GM23338 (cell line): ENCODE measurements at regions not wholly inside any gene's neighbourhood (a gene's known extent, or its start where the extent isn't known, plus 50 kb on each side); places are given as distances from the start of the nearest gene placed in this dataset.

Experiments
- ATAC-seq: fragments of 200-7000 bp; cut with Tn5 transposase; 3 replicates; pipeline ENCODE4 v1.9.1; 2020
- DNase-seq: peaks from one replicate; pipeline ENCODE4 v3.0.0-alpha.2; 2015; ENCODE audit warnings: low spot score
- H2AFZ ChIP-seq: fragments of 200-600 bp; sonication (generic); 2 replicates; pipeline ENCODE4 v1.8.0; 2016; ENCODE audit warnings: antibody characterized with exemption, mild to moderate bottlenecking, moderate library complexity
- H3F3A ChIP-seq: fragments of 200-600 bp; sonication (generic); replicated peaks from 2 replicates; pipeline ENCODE4 v1.8.0; 2017; ENCODE audit warnings: antibody characterized with exemption, mixed run types, low read depth
- H3K27ac ChIP-seq: fragments of 200-600 bp; sonication (generic); 2 replicates; pipeline ENCODE4 v1.6.1; 2016; ENCODE audit warnings: low read depth
- H3K27me3 ChIP-seq: fragments of 200-600 bp; sonication (generic); 2 replicates; pipeline ENCODE4 v1.8.0; 2016; ENCODE audit warnings: mild to moderate bottlenecking, mixed run types, moderate library complexity; ENCODE audit not compliant: insufficient read depth
- H3K36me3 ChIP-seq: fragments of 200-600 bp; sonication (generic); 2 replicates; pipeline ENCODE4 v1.8.0; 2016; ENCODE audit warnings: mild to moderate bottlenecking; ENCODE audit not compliant: insufficient read depth
- H3K4me1 ChIP-seq: fragments of 200-600 bp; sonication (generic); 2 replicates; pipeline ENCODE4 v1.8.0; 2016; ENCODE audit warnings: mild to moderate bottlenecking, moderate library complexity; ENCODE audit not compliant: insufficient read depth
- H3K4me2 ChIP-seq: fragments of 200-600 bp; sonication (generic); 2 replicates; pipeline ENCODE4 v1.7.1; 2017; ENCODE audit warnings: mixed run types
- H3K4me3 ChIP-seq: fragments of 200-600 bp; sonication (generic); 2 replicates; pipeline ENCODE4 v1.6.1; 2016; ENCODE audit warnings: mixed run types
- H3K79me2 ChIP-seq: fragments of 200-600 bp; sonication (generic); replicated peaks from 2 replicates; pipeline ENCODE4 v1.8.0; 2017; ENCODE audit warnings: mild to moderate bottlenecking; ENCODE audit not compliant: insufficient read depth
- H3K9me2 ChIP-seq: fragments of 200-600 bp; sonication (generic); 2 replicates; pipeline ENCODE4 v1.8.0; 2017; ENCODE audit not compliant: insufficient read depth
- H4K20me1 ChIP-seq: fragments of 200-600 bp; sonication (generic); replicated peaks from 2 replicates; pipeline ENCODE4 v1.8.0; 2017; ENCODE audit warnings: mild to moderate bottlenecking; ENCODE audit not compliant: insufficient read depth
- H3K27ac Mint-ChIP-seq: 2 replicates; pipeline ENCODE4 v1.8.0; 2020; ENCODE audit warnings: inconsistent platforms, mild to moderate bottlenecking, moderate library complexity, mixed read lengths
- H3K27me3 Mint-ChIP-seq: 3 replicates; pipeline ENCODE4 v1.8.0; 2022; ENCODE audit warnings: low read depth, mild to moderate bottlenecking, moderate library complexity, mixed read lengths, inconsistent platforms; ENCODE audit not compliant: insufficient read depth, poor library complexity
- H3K36me3 Mint-ChIP-seq: 3 replicates; pipeline ENCODE4 v1.8.0; 2021; ENCODE audit warnings: low read depth, mild to moderate bottlenecking, inconsistent platforms, moderate library complexity, mixed read lengths
- H3K4me1 Mint-ChIP-seq: 3 replicates; pipeline ENCODE4 v1.8.0; 2020; ENCODE audit warnings: mild to moderate bottlenecking, inconsistent platforms, mixed read lengths
- H3K4me3 Mint-ChIP-seq: 3 replicates; pipeline ENCODE4 v1.8.0; 2021; ENCODE audit warnings: moderate library complexity, mild to moderate bottlenecking, inconsistent platforms, mixed read lengths
- H3K9me3 Mint-ChIP-seq: 3 replicates; pipeline ENCODE4 v1.8.0; 2020; ENCODE audit warnings: moderate library complexity, mild to moderate bottlenecking, inconsistent platforms, mixed read lengths
- CREB1 ChIP-seq: fragments of 250-450 bp; sonication (Bioruptor Pico); IDR thresholded peaks from 2 replicates; pipeline ENCODE4 v1.5.0; 2020; ENCODE audit warnings: low read depth, mild to moderate bottlenecking, moderate library complexity
- EZH2 ChIP-seq: fragments of 200-600 bp; sonication (generic); IDR thresholded peaks from one replicate; pipeline ENCODE4 v1.8.0; 2017; ENCODE audit warnings: antibody characterized with exemption, mild to moderate bottlenecking, low read depth; ENCODE audit not compliant: unreplicated experiment
- EZH2phosphoT487 ChIP-seq: fragments of 200-600 bp; sonication (generic); IDR thresholded peaks from one replicate; pipeline ENCODE4 v1.8.1; 2018; ENCODE audit warnings: antibody characterized with exemption; ENCODE audit not compliant: unreplicated experiment
- NANOG ChIP-seq: IDR thresholded peaks from 2 replicates; pipeline ENCODE4 v1.6.1; 2016; ENCODE audit warnings: antibody characterized with exemption, borderline replicate concordance
- POLR2AphosphoS5 ChIP-seq: IDR thresholded peaks from 2 replicates; pipeline ENCODE4 v1.6.1; 2016; ENCODE audit warnings: antibody characterized with exemption, low read depth
- STAT1 ChIP-seq: IDR thresholded peaks from one replicate; pipeline ENCODE4 v1.6.1; 2016; ENCODE audit warnings: antibody characterized with exemption; ENCODE audit not compliant: unreplicated experiment
- ZNF462 ChIP-seq: fragments of 250-450 bp; sonication (Bioruptor Pico); IDR thresholded peaks from 2 replicates; pipeline ENCODE4 v1.5.0; 2020; ENCODE audit warnings: mild to moderate bottlenecking, moderate library complexity

DNA sequence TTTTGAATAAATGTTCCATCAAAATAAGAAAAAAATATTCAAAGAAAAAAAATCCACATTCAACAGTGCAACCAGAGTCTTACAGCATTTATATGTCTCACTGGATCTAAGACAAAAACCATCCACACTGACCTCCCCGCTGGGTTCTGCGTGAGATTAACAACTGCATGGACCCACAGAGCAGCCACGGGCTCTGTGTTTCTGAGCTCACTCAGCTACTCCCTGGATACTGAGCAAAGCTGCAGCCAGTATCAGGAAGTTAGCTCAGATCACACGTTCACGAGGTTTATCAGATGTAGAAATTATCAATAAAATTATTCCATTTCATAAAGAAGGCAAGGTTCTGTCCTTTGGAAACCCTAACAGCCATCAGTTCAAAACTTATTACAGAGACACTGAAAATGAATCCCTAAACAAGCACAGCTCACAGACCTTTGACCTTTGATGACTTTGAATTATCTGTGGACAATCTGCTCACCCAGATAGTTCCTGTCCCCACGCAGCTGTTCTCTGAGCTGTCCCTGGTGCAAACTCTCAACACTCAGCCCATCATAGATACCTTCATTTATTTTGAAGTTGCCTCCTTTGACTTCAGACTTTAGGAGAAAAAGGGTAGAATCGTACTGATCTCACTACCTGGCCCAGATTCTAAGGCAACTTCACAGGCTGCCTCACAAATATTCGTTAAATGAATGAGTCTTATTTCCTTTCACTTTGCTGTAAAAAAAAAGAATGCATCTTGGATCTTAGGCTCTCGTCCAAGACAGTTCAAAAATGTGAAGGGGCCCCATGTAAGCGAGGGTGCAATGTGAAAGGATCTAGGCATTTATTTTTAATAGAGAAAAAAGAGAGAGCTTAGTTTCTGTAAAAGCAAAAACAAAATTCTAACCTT lies 67.7 kb upstream of the SVIL start (continued):
- TF ChIP-seq ZNF462 (CRISPR knock-in tag) = no peak
- TF ChIP-seq CREB1 (CRISPR knock-in tag) = no peak
- TF ChIP-seq STAT1 = no peak

DNA sequence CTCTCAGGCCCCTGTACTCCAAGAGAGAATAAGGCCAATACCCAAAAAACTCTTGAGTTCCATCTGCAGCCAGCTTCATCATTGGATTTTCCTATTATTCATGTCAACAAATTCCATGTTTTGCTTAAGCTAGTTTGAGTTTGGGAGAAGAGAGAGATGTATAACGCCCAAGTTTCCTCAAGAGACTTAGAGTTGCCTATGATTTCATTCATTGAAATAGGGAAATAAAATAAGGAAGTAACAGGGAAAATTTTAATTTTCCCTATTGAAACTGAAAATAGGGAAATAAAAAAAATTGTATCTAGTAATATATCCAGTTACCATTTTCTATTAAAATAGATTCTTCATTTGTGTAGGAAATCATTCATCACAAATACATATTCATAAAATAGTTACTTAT lies 66.5 kb upstream of the SVIL start:
- no peak overlapping the region for H3K4me3 Mint-ChIP-seq

More for the DNA sequence above, 66.5 kb upstream of the SVIL start:
- peaks cover 10% of the 10 kb centered on the region; the same call in 2 of the 3 replicates for H3K4me1 Mint-ChIP-seq
- Histone ChIP-seq H3K79me2 (no peaks in the 10 kb centered on the region), H3K27ac (no peak overlapping the region), H3K27me3 (no peaks in the 10 kb centered on the region), H3F3A (no peaks in the 10 kb centered on the region), H3K4me1 (no peaks in the 10 kb centered on the region), H4K20me1 (no peaks in the 10 kb centered on the region), H3K36me3 (no peaks in the 10 kb centered on the region), H3K4me3 (no peak overlapping the region), H2AFZ (no peak overlapping the region), H3K4me2 (no peak overlapping the region), H3K9me2 (no peaks in the 10 kb centered on the region)
- no peak for ATAC-seq
- no peak for DNase-seq
- H3K36me3 Mint-ChIP-seq = peaks cover 3% of the 10 kb centered on the region; the same call in 1 of the 3 replicates
- H3K9me3 Mint-ChIP-seq = peaks cover 6% of the 10 kb centered on the region; the same call in 2 of the 3 replicates
- TF ChIP-seq POLR2AphosphoS5 (no peak), NANOG (no peak), EZH2phosphoT487 (no peak), EZH2 (no peak)
- peaks cover 4% of the 10 kb centered on the region for H3K27me3 Mint-ChIP-seq
- H3K27ac Mint-ChIP-seq = no peak overlapping the region
